ENCODE measurements at regions not wholly inside any gene's neighbourhood (a gene's known extent, or its start where the extent isn't known, plus 50 kb on each side); places are given as distances from the start of the nearest gene placed in this dataset.

GRCh38 chr2:147595200-147595599 lies 249.6 kb upstream of the ACVR2A start:
- no TSS peak for BruUV-seq (replicated peaks)
- ATAC-seq = no peak
- POLR2A ChIA-PET = no interaction called here

GRCh38 chr2:147594038-147594437 lies 250.8 kb upstream of the ACVR2A start:
- no peaks in the 10 kb centered on the region; the same call in 1 of the 2 replicates for H3K9me3 ChIP-seq (ENCODE audit: control insufficient read depth, insufficient read depth, low read depth, low read length)

More at GRCh38 chr2:147595200-147595599, 249.6 kb upstream of the ACVR2A start:
- Histone ChIP-seq H3K4me1 (ENCODE audit: control insufficient read depth, insufficient read depth, low read length) (no peaks in the 10 kb centered on the region), H3K27ac (ENCODE audit: low read length) (no peak overlapping the region), H3K36me3 (ENCODE audit: control insufficient read depth, insufficient read depth, low read length) (no peaks in the 10 kb centered on the region), H3K9me3 (ENCODE audit: control insufficient read depth, insufficient read depth, low read depth, low read length) (no peaks in the 10 kb centered on the region; the same call in 1 of the 2 replicates), H3K27me3 (ENCODE audit: control insufficient read depth, insufficient read depth, low read length) (no peaks in the 10 kb centered on the region), H3K4me3 (ENCODE audit: low read depth in 2 of 2, low read length in 2 of 2) (no peak overlapping the region)
- no peak for DNase-seq (ENCODE audit: low read depth, low spot score)
- no peak for TF ChIP-seq CTCF (IDR thresholded peaks at IDR 0.05)
- TF ChIP-seq REST (IDR thresholded peaks at IDR 0.05; ENCODE audit: insufficient read depth in 1 of 2, low read depth in 2 of 2, low read length in 1 of 2) = no peak
- no peak for TF ChIP-seq POLR2AphosphoS5 (IDR thresholded peaks at IDR 0.05; ENCODE audit: low read depth, low read length)
- no peak for TF ChIP-seq SIN3A (IDR thresholded peaks at IDR 0.05; ENCODE audit: borderline replicate concordance, insufficient read depth, low read depth, low read length)
- no peak for TF ChIP-seq TCF7L2 (IDR thresholded peaks at IDR 0.05; ENCODE audit: low read depth, low read length)
- in situ Hi-C loops (cut with HindIII; ENCODE audit: low pct_unique_long_range_greater_than_20kb, low sequenced_read_pairs) = no loop called here
- intact Hi-C loops (cut with micrococcal nuclease; ENCODE audit: unreplicated experiment) = no loop called here
- CTCF ChIA-PET = no interaction called here

More at GRCh38 chr2:147594038-147594437, 250.8 kb upstream of the ACVR2A start:
- no peak for ATAC-seq
- no peak for DNase-seq (ENCODE audit: low read depth, low spot score)
- ChIA-PET CTCF (no interaction called here), POLR2A (no interaction called here)
- H3K4me3 ChIP-seq (ENCODE audit: low read depth in 2 of 2, low read length in 2 of 2) = no peak overlapping the region
- intact Hi-C loops (cut with micrococcal nuclease; ENCODE audit: unreplicated experiment) (no loop called here), in situ Hi-C loops (cut with HindIII; ENCODE audit: low pct_unique_long_range_greater_than_20kb, low sequenced_read_pairs) (no loop called here)
- H3K27ac ChIP-seq (ENCODE audit: low read length) = no peak overlapping the region
- H3K36me3 ChIP-seq (ENCODE audit: control insufficient read depth, insufficient read depth, low read length) = no peaks in the 10 kb centered on the region
- TF ChIP-seq CTCF (IDR thresholded peaks at IDR 0.05) = no peak
- no peak for TF ChIP-seq REST (IDR thresholded peaks at IDR 0.05; ENCODE audit: insufficient read depth in 1 of 2, low read depth in 2 of 2, low read length in 1 of 2)
- no peak for TF ChIP-seq SIN3A (IDR thresholded peaks at IDR 0.05; ENCODE audit: borderline replicate concordance, insufficient read depth, low read depth, low read length)
- TF ChIP-seq TCF7L2 (IDR thresholded peaks at IDR 0.05; ENCODE audit: low read depth, low read length) = no peak
- TF ChIP-seq POLR2AphosphoS5 (IDR thresholded peaks at IDR 0.05; ENCODE audit: low read depth, low read length) = no peak
- no peaks in the 10 kb centered on the region for H3K4me1 ChIP-seq (ENCODE audit: control insufficient read depth, insufficient read depth, low read length)
- no peaks in the 10 kb centered on the region for H3K27me3 ChIP-seq (ENCODE audit: control insufficient read depth, insufficient read depth, low read length)
- BruUV-seq (replicated peaks) = no TSS peak
